ENCODE measurements at regions not wholly inside any gene's neighbourhood (a gene's known extent, or its start where the extent isn't known, plus 50 kb on each side); places are given as distances from the start of the nearest gene placed in this dataset.

DNA sequence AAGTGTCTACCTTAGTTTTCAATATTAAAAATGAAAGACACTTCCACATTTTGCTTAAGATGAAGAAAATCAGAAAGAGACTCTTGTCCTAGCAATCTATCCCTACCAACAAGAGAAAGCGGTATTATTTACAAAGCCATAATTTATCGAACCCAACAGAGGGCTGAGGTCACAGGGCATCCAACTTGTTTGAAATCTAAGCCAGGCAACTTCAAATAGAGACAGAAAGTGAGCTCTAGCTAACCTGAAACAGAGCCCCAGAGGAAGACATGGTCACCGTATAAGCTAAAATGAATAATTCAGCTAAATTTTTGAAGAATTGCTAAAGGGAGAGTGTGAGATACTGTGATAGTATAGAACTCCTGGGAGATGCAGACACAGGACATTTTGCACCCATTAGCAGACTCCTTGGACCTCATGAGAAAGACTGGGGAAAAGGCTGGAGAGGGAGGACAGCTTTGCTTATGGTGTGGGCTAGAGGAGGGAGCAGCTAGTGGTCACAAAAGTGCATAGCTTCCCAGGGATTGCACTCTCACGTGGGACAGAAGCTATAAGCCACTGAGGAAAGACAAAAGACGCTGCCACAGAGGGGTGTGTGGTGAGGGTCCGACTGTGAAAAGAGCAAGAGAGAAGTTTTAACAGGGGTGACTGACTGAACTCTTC, 624.2 kb upstream of the GRIN3A start:
- under 1% methylated on average over 6 of the region's 6 CpGs for WGBS (ENCODE audit: low lambda C conversion rate)
- POLR2A ChIA-PET: no interaction called here
- FAIRE-seq: no peak
- Histone ChIP-seq H3K79me2 (ENCODE audit: insufficient read depth, low read length) (no peaks in the 10 kb centered on the region), H3K4me1 (ENCODE audit: insufficient read depth, low read length) (no peaks in the 10 kb centered on the region), H3K9ac (ENCODE audit: insufficient read depth, low read depth, low read length) (no peak overlapping the region), H4K20me1 (ENCODE audit: insufficient read depth, low read length) (no peaks in the 10 kb centered on the region), H3K36me3 (replicated peaks in 1 of 2; ENCODE audit: control insufficient read depth in 1 of 2, insufficient read depth in 2 of 2, low read length in 2 of 2) (no peaks in the 10 kb centered on the region), H2AFZ (ENCODE audit: low read length) (no peak overlapping the region), H3K4me2 (ENCODE audit: low read depth, low read length) (no peak overlapping the region), H3K4me3 (replicated peaks in 1 of 3; ENCODE audit: insufficient read depth in 1 of 3, low read depth in 2 of 3, low read length in 3 of 3) (no peak overlapping the region), H3K9me3 (ENCODE audit: low read length) (no peaks in the 10 kb centered on the region), H3K27ac (ENCODE audit: extremely low read length, insufficient read depth, low read length) (no peak overlapping the region), H3K27me3 (ENCODE audit: control insufficient read depth in 1 of 2, insufficient read depth in 2 of 2, low read length in 2 of 2) (no peaks in the 10 kb centered on the region)
- no peak for TF ChIP-seq DNMT3B (CRISPR knock-in tag; conservative IDR thresholded peaks at IDR 0.05)
- no peak for TF ChIP-seq KLF11 (CRISPR knock-in tag; IDR thresholded peaks at IDR 0.05)
- no peak for TF ChIP-seq ZNF260 (CRISPR knock-in tag; IDR thresholded peaks at IDR 0.05; ENCODE audit: borderline replicate concordance, low read depth)
- TF ChIP-seq, protein P1, sequence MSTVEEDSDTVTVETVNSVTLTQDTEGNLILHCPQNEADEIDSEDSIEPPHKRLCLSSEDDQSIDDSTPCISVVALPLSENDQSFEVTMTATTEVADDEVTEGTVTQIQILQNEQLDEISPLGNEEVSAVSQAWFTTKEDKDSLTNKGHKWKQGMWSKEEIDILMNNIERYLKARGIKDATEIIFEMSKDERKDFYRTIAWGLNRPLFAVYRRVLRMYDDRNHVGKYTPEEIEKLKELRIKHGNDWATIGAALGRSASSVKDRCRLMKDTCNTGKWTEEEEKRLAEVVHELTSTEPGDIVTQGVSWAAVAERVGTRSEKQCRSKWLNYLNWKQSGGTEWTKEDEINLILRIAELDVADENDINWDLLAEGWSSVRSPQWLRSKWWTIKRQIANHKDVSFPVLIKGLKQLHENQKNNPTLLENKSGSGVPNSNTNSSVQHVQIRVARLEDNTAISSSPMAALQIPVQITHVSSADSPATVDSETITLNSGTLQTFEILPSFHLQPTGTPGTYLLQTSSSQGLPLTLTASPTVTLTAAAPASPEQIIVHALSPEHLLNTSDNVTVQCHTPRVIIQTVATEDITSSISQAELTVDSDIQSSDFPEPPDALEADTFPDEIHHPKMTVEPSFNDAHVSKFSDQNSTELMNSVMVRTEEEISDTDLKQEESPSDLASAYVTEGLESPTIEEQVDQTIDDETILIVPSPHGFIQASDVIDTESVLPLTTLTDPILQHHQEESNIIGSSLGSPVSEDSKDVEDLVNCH (CRISPR knock-in tag; IDR thresholded peaks at IDR 0.05): no peak
- no peak for TF ChIP-seq ATF7 (IDR thresholded peaks at IDR 0.05)
- TF ChIP-seq ATF7 (CRISPR knock-in tag; IDR thresholded peaks at IDR 0.05): no peak
- no peak for TF ChIP-seq RCOR2 (CRISPR knock-in tag; IDR thresholded peaks at IDR 0.05)
- no peak for TF ChIP-seq ZNF788 (CRISPR knock-in tag; IDR thresholded peaks at IDR 0.05; ENCODE audit: borderline replicate concordance)
- TF ChIP-seq CHD4 (IDR thresholded peaks at IDR 0.05; ENCODE audit: borderline replicate concordance, low read length): no peak
- TF ChIP-seq ZNF792 (CRISPR knock-in tag; IDR thresholded peaks at IDR 0.05): no peak
- no peak for TF ChIP-seq RFXAP (CRISPR knock-in tag; IDR thresholded peaks at IDR 0.05; ENCODE audit: borderline replicate concordance)
- TF ChIP-seq EHMT2 (IDR thresholded peaks at IDR 0.05; ENCODE audit: borderline replicate concordance, low read depth, low read length): no peak
- TF ChIP-seq, protein P2, sequence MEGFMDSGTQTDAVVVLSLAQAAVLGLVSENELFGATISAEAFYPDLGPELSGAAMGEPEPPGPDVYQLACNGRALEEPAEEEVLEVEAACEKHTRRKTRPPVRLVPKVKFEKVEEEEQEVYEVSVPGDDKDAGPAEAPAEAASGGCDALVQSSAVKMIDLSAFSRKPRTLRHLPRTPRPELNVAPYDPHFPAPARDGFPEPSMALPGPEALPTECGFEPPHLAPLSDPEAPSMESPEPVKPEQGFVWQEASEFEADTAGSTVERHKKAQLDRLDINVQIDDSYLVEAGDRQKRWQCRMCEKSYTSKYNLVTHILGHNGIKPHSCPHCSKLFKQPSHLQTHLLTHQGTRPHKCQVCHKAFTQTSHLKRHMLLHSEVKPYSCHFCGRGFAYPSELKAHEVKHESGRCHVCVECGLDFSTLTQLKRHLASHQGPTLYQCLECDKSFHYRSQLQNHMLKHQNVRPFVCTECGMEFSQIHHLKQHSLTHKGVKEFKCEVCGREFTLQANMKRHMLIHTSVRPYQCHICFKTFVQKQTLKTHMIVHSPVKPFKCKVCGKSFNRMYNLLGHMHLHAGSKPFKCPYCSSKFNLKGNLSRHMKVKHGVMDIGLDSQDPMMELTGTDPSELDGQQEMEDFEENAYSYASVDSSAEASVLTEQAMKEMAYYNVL (CRISPR knock-in tag; IDR thresholded peaks at IDR 0.05; ENCODE audit: borderline replicate concordance): no peak
- TF ChIP-seq SALL1 (CRISPR knock-in tag; IDR thresholded peaks at IDR 0.05): no peak
- TF ChIP-seq, protein P3, sequence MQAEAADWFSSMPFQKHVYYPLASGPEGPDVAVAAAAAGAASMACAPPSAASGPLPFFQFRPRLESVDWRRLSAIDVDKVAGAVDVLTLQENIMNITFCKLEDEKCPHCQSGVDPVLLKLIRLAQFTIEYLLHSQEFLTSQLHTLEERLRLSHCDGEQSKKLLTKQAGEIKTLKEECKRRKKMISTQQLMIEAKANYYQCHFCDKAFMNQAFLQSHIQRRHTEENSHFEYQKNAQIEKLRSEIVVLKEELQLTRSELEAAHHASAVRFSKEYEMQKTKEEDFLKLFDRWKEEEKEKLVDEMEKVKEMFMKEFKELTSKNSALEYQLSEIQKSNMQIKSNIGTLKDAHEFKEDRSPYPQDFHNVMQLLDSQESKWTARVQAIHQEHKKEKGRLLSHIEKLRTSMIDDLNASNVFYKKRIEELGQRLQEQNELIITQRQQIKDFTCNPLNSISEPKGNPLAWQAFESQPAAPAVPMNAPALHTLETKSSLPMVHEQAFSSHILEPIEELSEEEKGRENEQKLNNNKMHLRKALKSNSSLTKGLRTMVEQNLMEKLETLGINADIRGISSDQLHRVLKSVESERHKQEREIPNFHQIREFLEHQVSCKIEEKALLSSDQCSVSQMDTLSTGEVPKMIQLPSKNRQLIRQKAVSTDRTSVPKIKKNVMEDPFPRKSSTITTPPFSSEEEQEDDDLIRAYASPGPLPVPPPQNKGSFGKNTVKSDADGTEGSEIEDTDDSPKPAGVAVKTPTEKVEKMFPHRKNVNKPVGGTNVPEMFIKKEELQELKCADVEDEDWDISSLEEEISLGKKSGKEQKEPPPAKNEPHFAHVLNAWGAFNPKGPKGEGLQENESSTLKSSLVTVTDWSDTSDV (CRISPR knock-in tag; IDR thresholded peaks at IDR 0.05): no peak
- TF ChIP-seq, protein P4, sequence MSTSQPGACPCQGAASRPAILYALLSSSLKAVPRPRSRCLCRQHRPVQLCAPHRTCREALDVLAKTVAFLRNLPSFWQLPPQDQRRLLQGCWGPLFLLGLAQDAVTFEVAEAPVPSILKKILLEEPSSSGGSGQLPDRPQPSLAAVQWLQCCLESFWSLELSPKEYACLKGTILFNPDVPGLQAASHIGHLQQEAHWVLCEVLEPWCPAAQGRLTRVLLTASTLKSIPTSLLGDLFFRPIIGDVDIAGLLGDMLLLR (CRISPR knock-in tag; IDR thresholded peaks at IDR 0.05): no peak
- no peak for TF ChIP-seq REL (CRISPR knock-in tag; conservative IDR thresholded peaks at IDR 0.05)
- CTCF ChIA-PET (ENCODE audit: low intra/inter-chr PET ratio, low total read pairs): no interaction called here
- intact Hi-C loops (cut with micrococcal nuclease; ENCODE audit: unreplicated experiment): no loop called here
- in situ Hi-C loops (cut with HindIII; ENCODE audit: extremely low pct_ligation_motif_present, low pct_unique_long_range_greater_than_20kb): no loop called here
- no TSS peak for BruUV-seq (replicated peaks)
- ATAC-seq: no peak; the same call in 2 of the 3 replicates
- DNase-seq (ENCODE audit: low spot score): no peak

Measured in HepG2 (cell line).